HG03175 (cell line): ENCODE measurements at regions not wholly inside any gene's neighbourhood (a gene's known extent, or its start where the extent isn't known, plus 50 kb on each side); places are given as distances from the start of the nearest gene placed in this dataset.
"Not testable (repeated sequence)": the region's sequence is repeated elsewhere in the genome, so short reads cannot be mapped to it uniquely, and the experiment has no call there.

Source experiments
- ATAC-seq: cut with Tn5 transposase; IDR thresholded peaks from one replicate; pipeline ENCODE4 v1.9.1; 2021; ENCODE audit warnings: mild to moderate bottlenecking, moderate library complexity; ENCODE audit not compliant: unreplicated experiment

DNA sequence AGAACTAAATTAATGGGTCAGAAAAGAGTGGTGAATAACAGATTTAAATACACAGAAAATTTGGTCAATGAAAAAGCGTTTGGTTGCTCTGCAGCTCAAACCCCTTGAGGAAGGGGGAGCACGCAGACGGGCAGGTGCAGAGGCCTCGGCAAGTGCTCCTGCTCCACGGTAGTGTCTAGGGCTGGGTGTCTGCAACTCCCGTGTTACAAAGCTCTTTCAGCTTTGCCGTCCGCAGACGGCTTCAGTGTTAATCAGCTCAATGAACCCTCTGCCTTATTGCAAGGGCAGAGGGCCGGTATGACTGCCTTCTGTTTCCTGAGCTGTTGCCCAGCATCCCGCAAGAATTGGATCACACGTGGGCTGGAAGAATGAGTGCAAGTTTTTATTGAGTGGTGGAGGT is 125.7 kb upstream of the TRHDE start:
- no peak for ATAC-seq

DNA sequence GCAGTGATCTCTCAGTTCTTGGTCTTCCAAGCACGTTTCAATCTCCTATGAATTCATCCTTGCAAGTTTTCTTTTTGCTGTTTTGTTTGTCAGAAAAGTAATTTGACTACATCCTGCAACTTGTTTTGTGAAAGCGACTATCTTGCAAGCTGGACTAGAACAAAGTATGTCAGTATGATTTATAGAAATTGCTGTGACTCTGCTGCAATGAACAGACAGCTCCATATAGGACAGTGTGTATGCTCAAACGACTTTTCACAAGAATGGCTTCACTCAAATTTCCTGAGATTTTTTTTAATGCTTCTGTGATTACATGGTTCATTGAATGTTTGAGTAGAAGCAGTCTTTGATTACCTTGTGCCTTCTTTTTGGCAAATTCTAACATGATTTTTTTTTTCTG is 123.5 kb upstream of the TRHDE start:
- ATAC-seq, result no peak

DNA sequence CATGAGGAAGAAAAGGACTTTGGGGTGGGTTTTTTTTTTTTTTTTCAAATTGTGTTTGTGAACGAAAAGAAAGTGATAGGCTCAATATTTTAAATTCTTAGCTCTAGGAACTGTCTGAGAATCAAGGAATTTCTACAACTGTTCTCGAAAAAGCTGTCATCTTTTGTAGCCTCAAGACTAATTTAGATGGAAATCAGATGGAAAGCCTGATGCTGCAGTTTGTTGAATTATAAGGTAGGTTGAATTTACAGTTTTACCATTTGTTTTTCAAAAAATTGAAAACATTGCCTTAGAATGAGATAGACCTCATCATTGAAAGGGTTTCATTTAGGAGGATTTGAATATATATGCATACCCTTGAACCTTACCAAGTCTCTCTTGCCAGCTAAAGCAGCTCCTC is 109.3 kb upstream of the TRHDE start:
- ATAC-seq, result no peak

DNA sequence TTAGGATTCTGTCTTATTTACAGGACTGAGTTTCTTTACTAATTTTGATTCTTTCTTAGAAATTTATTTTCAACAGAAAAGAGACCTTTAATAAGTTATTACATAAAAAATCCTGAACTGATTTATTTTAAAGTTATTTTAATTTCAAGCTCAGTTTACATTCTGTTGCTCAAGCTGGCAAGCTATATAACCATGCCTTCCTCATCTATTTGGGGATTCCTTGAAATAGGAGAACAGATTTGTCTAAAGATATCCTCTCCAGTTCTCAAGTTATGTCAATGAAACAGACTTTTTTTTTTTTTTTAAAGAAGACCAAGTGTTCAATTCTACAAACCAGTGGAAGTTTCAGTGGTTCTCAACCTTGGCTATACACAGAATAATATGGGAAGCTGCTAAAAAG is 103.3 kb upstream of the TRHDE start:
- no peak for ATAC-seq

DNA sequence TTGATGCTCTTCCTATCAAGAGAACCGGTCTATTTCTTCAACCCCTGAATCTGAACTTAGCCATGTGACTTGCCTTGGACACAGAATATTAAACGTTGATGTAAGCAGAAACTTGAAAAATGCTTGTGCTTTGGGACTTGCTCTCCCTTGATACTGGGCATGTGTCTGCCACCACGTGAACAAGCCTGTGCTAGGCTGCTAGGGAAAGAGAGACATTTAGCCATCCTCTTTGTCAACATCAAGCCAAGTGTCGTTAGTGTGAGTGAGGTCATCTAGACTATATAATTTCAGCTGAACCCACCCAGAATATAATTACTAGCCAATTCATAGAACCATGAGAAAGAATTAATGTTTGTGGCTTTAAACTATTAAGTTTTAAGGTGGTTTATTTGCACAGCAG is 98.2 kb upstream of the TRHDE start:
- ATAC-seq, result no peak

DNA sequence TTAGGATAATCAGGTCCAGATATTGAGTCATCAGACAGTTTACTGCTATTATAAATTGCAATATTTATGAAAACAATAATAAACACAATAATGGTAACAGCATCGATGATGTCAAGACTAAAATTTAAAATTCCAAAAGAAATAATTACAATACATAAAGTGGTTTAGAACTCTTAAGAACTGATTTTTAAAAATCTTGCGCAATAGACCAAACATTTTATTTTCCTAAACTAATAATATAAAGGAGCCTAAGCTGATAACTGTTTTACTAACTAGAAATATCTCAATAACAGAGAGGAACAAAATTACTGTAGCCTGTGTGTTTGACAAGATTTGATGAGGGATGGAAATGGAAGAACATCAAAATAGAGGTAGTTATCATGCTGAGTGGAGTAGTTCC is 93.9 kb upstream of the TRHDE start:
- ATAC-seq, result no peak

DNA sequence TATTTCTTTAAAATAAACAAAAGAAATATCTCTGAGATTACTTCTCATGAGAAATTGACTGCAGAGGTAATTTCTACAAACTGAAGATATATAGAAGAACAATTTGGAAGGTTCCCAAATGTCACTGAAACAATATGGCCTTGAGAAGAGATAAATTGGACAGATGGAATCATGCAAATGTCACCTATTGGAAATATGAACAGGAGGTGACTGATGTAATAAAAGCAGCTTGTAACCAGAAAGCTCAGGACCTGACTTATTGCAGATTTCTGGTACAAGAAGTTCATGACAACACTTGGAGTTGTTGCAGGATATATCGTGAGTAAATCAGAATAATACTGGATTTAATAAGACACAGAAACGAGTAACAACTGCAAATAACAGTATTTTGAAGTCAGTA is 93.3 kb upstream of the TRHDE start:
- ATAC-seq, result no peak

DNA sequence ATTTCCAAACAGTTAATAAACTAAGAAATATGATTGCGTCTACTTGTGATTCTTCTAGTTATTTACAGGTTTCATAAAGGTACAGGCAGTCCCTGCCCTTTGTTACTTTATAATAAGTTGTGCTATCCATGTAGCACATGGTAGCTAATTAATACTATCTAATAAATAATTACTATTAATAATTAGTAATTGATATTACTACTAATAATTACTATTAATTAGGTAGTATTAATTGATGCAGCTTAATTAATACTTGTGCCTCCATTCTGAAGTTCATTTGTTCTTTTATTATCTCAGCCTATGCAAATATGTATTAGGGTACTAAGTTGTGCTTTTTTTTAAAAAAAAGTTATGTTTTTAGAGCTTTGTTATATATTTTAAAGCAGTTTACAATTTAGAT is 92.3 kb upstream of the TRHDE start:
- no peak for ATAC-seq

DNA sequence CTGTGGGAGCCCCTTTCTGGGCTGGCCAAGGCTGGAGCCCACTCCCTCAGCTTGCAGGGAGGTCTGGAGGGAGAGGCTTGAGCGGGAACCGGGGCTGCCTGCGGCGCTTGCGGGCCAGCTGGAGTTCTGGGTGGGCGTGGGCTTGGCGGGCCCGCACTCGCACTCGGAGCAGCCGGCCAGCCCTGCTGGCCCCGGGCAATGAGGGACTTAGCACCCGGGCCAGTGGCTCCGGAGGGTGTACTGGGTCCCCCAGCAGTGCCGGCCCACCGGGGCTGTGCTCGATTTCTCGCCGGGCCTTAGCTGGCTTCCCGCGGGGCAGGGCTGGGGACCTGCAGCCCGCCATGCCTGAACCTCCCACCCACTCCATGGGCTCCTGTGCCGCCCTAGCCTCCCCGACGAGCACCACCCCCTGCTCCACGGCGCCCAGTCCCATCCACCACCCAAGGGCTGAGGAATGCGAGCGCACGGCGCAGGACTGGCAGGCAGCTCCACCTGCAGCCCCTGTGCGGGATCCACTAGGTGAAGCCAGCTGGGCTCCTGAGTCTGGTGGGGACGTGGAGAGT is 87.1 kb upstream of the TRHDE start:
- not testable (repeated sequence) for ATAC-seq

DNA sequence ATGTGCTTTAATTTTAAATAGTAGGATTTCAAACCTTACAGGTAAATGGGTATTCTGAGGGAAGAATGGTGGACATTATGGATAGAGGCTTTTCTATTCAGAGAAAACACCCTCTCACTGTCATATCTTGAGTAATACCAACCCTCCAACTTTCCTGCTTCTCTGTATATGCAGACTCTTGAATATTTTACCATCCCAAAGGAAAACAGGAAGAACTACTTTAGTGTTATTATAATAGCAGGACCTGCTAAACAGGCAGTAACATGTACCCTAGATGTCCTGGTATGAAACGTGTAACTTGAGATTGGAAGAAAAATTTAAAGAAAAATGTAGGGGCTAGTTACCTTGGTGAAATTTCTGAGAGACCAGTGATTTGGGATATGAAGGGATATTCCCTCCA is 82.9 kb upstream of the TRHDE start:
- no peak for ATAC-seq

DNA sequence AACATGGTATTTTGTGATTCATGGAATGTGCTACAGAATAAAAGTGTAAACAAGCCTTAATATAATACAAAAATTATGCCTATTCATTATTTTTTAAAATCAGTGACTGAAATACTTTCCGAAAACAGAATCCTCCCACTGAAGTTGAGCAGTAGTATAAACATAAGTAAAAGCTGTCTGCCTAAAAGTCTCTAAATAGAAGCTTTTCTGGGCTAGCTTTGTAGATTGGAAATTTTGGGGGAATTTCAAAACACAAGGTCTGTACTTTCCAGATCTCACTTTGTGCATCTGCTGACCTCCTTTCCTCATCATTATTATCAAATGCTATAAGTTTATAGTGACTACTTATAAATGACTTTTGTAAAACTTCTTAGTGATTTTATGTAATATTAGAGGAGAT is 80.4 kb upstream of the TRHDE start:
- no peak for ATAC-seq

DNA sequence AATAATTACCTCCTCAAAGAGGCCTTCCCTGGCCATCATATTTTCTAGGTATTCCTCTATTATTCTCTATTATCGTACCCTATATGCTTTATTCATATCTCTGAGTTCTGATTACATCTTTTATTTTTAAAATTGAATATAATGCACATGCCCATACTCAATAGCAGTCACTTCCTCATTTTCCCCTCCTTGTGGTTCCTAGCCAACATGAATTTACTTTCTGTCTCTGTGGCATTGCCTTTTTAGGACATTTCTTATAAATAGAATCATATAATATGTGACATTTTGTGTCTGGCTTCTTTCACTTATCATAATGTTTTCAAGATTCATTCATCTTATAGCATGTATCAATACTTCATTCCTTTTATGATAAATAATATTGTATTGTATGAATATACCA is 74.4 kb upstream of the TRHDE start:
- peak; percentile 51 for ATAC-seq

DNA sequence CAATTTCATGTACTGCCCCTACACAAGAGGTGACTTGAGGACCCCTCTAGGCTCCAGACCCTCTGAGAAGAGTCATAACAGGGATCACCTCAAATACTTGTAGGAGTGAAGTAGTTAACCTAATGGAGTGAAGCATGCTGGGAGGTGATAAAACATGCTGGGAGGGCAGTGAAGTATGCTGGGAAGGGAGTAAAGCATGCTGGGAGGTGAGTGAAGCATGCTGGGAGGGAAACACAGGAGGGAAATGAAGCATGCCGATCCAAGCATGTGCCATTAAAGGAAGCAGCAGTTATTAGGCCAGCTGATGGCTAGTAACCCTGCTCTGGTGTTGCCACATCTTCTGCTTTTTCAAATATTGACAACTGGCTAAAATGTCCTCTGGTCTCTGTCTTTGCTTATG is 70.7 kb upstream of the TRHDE start:
- no peak for ATAC-seq

DNA sequence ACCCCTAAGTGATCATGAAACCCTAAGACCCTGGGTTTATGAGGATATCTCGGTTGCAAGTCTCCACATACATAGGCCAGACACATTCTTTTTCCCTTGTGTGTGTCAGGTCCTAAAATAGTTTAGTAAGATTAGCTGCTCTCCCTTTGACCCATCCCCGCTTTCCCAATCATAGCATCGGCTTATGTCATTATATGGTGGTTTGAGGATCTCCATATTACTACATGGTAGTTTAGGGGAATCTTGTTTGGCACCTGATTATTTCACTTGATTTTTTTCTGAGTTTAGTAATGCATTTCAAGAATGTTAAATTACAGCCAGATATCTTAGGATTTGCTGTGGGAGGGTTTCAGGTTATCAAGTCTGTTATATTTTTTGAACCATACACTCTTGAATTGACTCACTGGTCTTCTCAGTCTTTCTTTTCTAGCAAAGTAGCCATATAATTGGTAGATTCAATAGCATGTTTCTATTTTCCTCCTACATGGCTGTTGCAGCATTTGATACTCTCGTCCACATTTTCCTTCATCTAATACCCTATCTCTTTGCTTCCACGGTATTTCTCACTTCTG is 68.3 kb upstream of the TRHDE start:
- ATAC-seq, result no peak

DNA sequence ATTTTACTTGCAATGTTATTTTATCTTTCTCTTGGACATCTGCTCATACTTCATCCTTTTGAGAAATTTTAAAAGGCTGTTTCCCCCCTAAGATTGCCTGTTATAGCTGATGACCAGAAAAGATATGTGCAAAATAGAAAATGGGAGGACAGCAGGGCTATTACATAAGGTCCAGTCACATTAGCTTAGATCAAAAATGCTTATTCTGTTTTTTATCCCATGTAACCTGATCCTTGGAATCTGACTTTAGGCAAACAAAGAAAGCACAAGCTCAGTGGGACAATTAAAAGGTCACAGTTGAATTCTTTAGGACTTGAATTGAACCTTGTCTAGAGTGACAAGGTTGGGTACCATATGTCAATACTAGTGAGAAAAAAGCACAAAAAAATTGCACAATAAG is 65.1 kb upstream of the TRHDE start:
- ATAC-seq, result no peak

DNA sequence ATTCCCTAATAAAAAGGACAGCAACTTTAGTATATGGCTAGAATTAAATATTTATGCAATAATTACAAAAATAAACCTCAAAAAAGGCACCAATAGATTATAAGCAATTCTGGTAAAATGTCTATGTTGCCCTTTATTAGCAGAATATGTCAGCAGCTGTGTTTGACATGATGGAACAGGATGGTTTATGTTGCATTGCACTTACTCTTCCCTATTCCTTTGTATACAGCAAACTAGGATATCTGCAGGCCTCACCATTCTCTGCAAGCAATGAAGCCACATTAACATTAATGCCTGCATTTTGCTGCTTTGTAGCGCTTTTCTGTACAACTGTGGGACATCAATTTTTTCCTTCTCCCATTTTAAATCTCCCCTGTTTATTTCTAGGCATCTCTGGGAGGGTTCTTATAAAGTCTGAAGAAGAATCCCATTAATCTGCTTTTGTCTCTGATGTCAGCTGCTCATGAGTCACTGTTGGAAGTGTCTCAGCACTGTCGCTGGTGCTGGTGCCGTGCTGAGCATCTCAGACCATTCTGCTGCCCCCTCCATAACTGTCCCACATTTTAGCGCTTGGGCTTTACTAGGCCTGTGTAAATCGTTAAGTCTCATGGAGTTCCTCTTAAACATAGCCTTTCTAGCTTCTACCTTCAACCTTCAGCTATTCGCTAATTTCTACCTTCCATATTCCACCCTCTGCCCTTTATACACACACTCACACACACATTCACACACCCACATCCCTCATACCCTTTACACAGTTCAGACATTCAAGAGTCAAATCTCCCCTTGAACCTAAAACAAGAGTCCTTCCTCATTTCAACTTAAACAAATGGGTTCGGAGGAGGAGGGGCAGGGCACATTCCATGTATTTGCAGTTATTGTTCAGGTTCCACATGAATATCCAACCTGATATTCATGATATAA is 64.4 kb upstream of the TRHDE start:
- no peak for ATAC-seq

DNA sequence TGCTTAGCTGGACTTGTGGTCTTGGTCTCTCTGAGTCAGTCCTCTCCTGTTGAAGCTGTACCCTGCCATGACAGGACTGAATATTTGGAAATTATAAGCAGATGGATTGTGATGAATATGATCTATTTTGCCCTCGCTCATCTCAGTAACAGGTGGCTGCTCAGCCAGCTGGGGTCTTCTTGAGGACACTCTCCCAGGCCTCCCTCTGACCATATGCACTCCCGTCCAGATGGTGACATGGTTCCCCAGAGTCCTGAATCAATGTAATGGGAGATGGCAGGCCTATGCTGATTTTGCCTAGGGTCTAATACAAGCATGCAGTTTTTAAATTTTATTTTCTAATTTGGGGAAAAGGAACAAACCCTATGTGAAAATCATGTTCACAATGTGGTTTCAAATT is 63.1 kb upstream of the TRHDE start:
- ATAC-seq, result no peak

DNA sequence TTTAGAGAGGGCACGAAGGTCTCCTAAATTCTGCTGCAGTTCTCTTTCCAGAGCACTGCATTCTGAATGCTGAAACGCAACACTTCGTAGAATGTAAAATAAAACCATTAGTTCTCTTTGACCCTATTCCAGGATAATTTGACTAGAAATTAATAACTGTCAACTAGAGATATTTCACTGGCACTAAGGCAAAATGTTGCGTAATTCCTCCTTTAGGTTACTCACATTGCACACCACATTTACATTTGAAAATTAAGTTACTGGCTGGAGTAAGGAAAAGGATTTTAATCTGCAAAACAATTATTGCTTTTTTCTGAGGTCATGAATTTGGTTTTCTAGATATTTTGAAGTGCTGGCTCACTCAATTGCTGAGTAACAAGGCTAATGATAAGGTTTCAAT is 58.0 kb upstream of the TRHDE start:
- ATAC-seq, result no peak

DNA sequence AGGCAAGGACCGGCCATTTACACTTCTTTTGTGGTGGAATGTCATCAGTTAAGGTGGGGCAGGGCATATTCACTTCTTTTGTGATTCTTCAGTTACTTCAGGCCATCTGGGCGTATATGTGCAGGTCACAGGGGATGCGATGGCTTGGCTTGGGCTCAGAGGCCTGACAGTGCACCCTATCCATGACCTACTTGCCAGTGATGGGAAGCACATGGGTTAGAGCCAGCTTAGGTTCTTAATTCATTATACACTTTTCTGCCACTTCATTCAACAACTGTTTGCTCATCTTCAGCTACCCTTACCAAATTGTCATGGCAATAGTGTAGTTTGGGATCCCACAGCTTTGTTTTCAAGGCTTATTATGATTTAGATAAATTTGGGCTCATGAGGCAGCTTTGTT is 56.9 kb upstream of the TRHDE start:
- ATAC-seq, result not testable (repeated sequence)

DNA sequence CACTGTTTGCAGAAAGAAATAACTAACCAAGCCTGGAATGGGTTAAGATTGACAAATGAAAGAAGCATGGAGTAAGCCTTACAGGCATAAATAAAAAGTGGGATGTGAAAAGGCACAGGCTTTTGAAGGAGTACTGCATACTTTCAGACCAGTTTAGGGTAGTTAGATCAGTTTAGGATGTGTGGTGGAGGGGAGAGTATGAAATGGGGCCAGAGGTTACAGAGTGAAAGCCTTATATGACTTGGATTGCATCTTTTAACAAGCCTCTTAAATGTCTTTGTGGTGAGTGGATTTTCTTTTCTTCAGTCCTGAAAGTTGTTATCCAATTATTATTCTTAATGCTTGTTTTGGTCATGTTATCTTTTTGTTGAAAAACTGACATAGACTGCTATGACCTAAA is 52.2 kb upstream of the TRHDE start:
- no peak for ATAC-seq
